HG03159 (cell line): ENCODE measurements at regions not wholly inside any gene's neighbourhood (a gene's known extent, or its start where the extent isn't known, plus 50 kb on each side); places are given as distances from the start of the nearest gene placed in this dataset.

Source experiments
- ATAC-seq: cut with Tn5 transposase; IDR thresholded peaks from one replicate; pipeline ENCODE4 v1.9.1; 2021; ENCODE audit warnings: mild to moderate bottlenecking, moderate library complexity; ENCODE audit not compliant: unreplicated experiment

- ATAC-seq = no peak
Observed at GRCh38 chr18:78898066-78898465, 81.6 kb upstream of the SALL3 start.

GRCh38 chr18:78898635-78899034 lies 81.0 kb upstream of the SALL3 start:
- ATAC-seq = no peak

- ATAC-seq = no peak
Observed at GRCh38 chr18:78899241-78899640, 80.4 kb upstream of the SALL3 start.

DNA sequence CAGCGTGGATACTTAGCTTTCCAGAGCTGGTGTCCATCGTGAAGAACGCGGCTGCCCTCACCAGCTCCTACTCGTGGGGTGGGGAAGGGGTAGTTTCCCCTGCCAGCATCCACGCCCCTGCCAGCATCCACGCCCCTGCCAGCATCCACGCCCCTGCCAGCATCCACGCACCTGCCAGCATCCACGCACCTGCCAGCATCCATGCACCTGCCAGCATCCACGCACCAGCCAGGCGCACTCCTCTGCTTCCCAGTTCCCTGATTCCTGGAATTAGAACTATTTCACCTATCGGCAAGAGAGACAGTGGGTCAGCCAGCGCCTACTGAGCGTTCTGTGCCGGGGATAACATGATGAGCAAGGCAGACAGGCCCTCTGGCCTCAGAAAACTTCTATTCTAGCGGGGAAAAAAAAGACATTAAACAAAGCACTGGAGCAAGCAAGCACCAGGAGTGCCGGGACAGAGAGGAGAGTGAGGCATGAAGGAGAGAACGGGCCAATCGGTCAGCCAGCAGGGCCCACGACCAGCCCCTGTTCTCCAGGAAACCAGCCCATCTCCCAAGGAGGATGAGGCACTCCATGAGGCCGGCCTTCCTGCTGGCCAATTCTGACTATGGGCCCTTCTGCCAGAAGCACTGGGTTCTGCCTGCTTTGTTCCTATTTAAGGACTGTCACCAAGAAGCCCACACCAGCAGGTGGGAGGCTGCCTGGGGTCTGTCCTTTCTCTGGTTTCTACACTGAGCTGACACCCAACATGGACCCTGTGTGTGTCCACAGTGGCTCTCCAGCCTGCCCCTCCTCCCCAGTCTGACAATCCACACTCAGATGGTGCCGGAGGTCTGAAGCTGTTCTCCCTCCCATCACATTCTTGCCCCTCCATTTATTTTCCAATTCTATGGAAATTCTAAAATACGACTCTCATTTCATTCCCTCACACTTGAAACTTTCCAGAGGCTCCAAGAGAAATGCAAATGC lies 78.4 kb upstream of the SALL3 start:
- no peak for ATAC-seq

DNA sequence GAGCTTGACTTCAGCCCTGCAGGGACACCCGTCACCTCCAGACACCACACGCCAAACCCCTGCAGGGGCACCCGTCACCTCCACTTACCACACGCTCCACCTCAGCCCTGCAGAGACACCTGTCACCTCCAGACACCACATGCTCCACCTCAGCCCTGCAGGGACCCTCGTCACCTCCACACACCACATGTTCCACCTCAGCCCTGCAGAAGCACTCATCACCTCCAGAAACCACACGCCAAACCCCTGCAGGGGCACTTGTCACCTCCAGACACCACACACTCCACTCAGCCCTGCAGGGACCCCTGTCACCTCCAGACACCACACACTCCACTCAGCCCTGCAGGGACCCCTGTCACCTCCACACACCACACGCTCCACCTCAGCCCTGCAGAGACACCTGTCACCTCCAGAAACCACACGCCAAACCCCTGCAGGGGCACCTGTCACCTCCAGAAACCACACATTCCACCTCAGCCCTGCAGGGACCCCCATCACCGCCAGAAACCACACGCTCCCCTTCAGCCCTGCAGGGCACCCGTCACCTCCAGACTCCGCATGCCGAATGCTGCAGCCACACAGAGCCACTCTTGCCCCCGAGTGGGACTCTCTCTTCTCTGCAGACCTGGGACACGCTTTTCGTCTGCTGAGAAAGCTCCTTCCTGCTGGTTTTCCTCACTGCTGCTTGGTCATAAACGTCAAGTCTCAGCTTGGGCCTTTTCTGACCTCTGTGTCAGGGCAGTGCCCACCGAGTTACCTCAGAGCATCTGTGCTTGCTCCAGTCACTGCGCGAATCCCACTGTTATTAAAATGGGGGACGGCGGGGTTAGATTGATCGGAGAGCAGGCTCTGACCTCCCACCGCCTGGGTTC lies 77.5 kb upstream of the SALL3 start:
- ATAC-seq = no peak

GRCh38 chr18:78902795-78903435 lies 76.7 kb upstream of the SALL3 start:
- no peak for ATAC-seq

DNA sequence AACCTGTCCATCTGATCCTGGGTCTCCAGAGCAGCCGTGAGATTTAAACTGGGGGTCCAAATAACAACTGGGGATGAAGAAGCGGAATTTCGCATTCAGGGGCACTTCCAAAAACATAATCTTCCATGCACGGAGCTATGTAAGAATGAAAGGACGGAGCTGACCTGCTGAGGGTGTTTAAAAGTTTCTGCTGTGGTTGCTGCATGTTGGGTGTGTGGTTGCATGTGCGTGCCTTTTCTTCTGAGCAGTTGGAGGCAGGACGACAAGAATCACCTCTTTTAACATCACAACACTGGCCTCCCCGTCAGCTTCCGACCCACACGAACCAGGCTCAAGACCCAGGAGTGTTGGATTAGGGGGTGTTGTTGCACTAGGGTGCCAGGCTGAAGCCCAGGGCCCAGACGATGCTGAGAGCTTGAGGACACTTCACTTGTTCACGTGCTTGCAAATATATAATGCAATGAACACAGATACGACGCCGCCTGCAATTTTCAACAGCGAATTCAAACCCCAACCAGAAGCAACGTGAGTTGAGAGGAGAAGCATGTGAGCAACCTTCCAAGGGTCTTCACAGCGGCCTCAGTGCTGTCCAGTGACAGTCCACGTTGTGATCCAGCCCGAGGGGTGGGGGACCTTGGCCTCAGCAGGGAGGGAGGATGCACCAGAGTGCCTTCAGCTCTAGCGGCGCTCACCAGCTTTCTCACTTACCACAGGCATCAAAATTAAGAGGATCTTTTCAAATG lies 76.0 kb upstream of the SALL3 start:
- ATAC-seq = no peak

GRCh38 chr18:78904179-78904531 lies 75.5 kb upstream of the SALL3 start:
- no peak for ATAC-seq

- no peak for ATAC-seq
Observed at GRCh38 chr18:78905334-78905733, 74.3 kb upstream of the SALL3 start.

- no peak for ATAC-seq
Observed at GRCh38 chr18:78906066-78906465, 73.6 kb upstream of the SALL3 start.

DNA sequence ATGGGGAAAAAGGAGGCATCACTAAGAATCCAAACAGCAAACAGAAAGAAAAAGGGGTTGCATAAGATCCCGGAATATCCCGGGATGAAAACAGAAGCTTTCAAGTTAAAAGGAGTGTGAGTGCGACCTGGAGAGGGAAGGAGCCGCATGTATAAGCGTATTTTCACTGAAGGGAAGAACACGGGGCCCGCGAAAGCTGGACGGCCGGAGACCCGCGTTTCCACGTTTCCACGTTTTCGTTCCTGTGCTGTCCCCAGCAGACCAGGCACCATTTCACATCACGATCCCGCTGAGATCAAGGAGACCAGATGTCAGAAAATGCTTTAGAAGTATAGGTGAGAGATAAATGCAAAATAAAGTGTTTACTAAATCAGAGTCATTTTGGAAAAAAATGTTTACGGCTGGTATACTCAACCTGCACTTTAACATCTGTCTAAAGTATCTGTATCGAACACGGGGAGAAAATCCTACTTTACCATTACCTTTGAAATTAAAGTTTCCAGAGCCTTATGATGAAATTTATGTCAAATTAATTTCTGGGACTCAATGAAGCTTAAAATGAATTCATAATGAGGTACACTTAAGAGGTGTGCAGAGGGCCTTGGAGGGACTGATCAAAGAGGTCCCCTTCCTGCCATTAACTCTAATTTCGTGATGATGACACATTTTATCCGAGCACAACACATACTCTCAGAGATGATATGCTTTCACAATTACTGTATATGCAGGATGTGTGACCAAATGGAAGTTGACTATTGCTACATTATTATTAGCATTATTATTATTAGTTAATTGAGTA lies 71.0 kb upstream of the SALL3 start:
- no peak for ATAC-seq

GRCh38 chr18:78911751-78912283 lies 67.8 kb upstream of the SALL3 start:
- ATAC-seq = no peak

- ATAC-seq = no peak
Observed at GRCh38 chr18:78912336-78912735, 67.3 kb upstream of the SALL3 start.

DNA sequence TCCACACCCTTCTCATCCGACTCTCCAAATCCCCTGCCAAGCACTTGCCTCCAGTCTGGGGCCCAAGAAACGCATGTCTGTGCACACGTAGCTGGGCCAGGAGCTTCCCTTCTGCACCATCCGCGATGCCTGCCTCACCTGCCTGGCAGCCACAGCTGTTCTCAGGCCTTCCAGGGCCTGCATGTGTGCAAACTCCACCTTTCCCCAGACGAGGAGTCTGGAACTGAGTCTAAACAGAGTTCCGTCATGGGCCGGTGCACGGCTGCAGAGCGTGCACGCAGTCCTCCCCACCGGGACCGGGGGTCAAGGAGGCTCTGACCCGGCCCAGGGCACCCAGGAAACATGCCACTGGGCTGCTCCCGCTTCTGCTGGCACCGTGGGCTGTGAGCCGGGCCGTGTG lies 66.8 kb upstream of the SALL3 start:
- no peak for ATAC-seq

- ATAC-seq = no peak
Observed at GRCh38 chr18:78913395-78913794, 66.2 kb upstream of the SALL3 start.

- ATAC-seq = no peak
Observed at GRCh38 chr18:78913830-78914231, 65.8 kb upstream of the SALL3 start.

DNA sequence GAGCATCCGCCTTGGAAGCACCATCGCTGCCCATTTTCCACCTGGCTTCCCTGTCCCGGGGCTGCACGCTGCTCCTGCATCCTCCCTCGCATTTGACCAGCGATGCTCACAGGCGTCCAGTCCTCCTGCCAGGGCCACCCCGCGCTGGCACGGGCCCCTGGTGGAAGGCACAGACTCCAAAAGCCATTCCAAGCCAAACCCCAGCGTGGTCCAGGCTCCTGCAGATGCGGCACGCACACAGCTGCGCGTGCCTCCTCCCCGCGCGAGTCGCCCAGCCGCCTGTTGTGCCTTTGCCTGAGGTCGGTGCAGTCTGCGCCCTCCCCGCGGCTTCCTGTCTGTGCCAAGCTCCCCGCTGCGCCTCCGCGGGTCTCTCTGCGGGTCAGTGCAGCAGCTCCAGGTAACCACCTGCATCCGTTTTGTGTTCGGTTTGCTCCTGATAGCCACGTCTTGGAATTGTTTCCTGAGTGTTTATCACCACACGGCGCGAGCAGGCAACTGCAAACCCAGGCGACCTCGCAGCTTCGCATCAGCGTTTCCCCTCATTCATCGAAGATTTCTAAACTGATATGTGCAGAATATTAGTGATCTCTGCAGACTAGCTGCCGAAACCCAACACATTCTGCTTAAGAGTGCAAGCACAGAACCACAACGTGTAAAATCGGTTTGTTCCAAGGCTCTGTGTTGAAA lies 65.2 kb upstream of the SALL3 start:
- ATAC-seq = no peak

GRCh38 chr18:78915446-78916008 lies 64.1 kb upstream of the SALL3 start:
- no peak for ATAC-seq

- ATAC-seq = no peak
Observed at GRCh38 chr18:78918707-78919106, 60.9 kb upstream of the SALL3 start.
